K562 (cell line): ENCODE measurements at regions not wholly inside any gene's neighbourhood (a gene's known extent, or its start where the extent isn't known, plus 50 kb on each side); places are given as distances from the start of the nearest gene placed in this dataset.

ENCODE experiments used
- ATAC-seq: fragments of 200-7000 bp; cut with Tn5 transposase; 3 replicates; pipeline ENCODE4 v1.9.1; 2020; ENCODE audit warnings: moderate library complexity
- BruUV-seq: library from RNA; stranded (reverse); fragments of 400-500 nt; replicated peaks from 2 replicates; lab custom pipeline; 2021; lab: Mats Ljungman, UMichigan
- CTCF ChIA-PET: fragments of 300-600 bp; formaldehyde crosslinking; extraction: SDS; loops from one replicate; lab custom pipeline; 2021; ENCODE audit warnings: low intra/inter-chr PET ratio; lab: Yijun Ruan, JAX
- POLR2A ChIA-PET: fragments of 300-600, 350-650 bp; sonication (Branson Sonifier 250); formaldehyde crosslinking; extraction: SDS; loops from one replicate; lab custom pipeline; 2021; ENCODE audit warnings: antibody characterized with exemption, inconsistent platforms; lab: Yijun Ruan, JAX
- DNase-seq, 4 experiments: peaks; one replicate each; pipeline versions ENCODE4 v3.0.0 to v3.0.0-alpha.2; 2011 to 2018; ENCODE audit warnings: low spot score in 3 of 4, mixed read lengths in 3 of 4; ENCODE audit errors: extremely low read depth in 1 of 4
- FAIRE-seq: peaks from 2 replicates; lab custom pipeline; 2011; peaks lifted over from hg19 to GRCh38; lab: Jason Lieb, UNC
- H2AFZ ChIP-seq: 2 replicates; pipeline ENCODE4 v1.6.0; 2011; ENCODE audit warnings: low read depth, low read length, control low read depth, inconsistent platforms
- H3K27ac ChIP-seq: fragments of 200-600 bp; 3 replicates; pipeline ENCODE4 v1.8.0; 2011; ENCODE audit warnings: low read depth, mild to moderate bottlenecking, control low read depth, inconsistent platforms, low read length, moderate library complexity, mixed read lengths; ENCODE audit errors: extremely low read depth
- H3K27me3 ChIP-seq, 2 experiments: fragments of 300-600 bp in 1 of 2; 2 replicates in 1 of 2; 3 replicates in 1 of 2; pipeline versions ENCODE4 v1.6.0 to v1.8.0; 2011; ENCODE audit warnings: inconsistent platforms in 2 of 2, low read length in 2 of 2, mild to moderate bottlenecking in 1 of 2, mixed read lengths in 1 of 2, moderate library complexity in 1 of 2; ENCODE audit not compliant: control insufficient read depth in 2 of 2, insufficient read depth in 2 of 2
- H3K36me3 ChIP-seq: fragments of 300-600 bp; 3 replicates; pipeline ENCODE4 v1.8.0; 2011; ENCODE audit warnings: mild to moderate bottlenecking, low read length, inconsistent platforms; ENCODE audit not compliant: control insufficient read depth, insufficient read depth
- H3K4me1 ChIP-seq, 2 experiments: fragments of 200-600 bp in 1 of 2; replicated peaks in 1 of 2; 2 replicates in 1 of 2; 3 replicates in 1 of 2; pipeline versions ENCODE4 v1.5.1 to v1.8.0; 2011; ENCODE audit warnings: inconsistent platforms in 2 of 2, low read length in 2 of 2, mild to moderate bottlenecking in 1 of 2, mixed read lengths in 1 of 2, moderate library complexity in 1 of 2; ENCODE audit not compliant: control insufficient read depth in 2 of 2, insufficient read depth in 2 of 2
- H3K4me2 ChIP-seq: 2 replicates; pipeline ENCODE4 v1.6.1; 2011; ENCODE audit warnings: low read length, control low read depth, inconsistent platforms, mixed read lengths; ENCODE audit not compliant: insufficient read depth
- H3K4me3 ChIP-seq: fragments of 200-600 bp; sonication (generic), shearing (Covaris generic); 2 replicates; pipeline ENCODE4 v1.5.1; 2016; ENCODE audit warnings: control low read depth, inconsistent platforms
- H3K79me2 ChIP-seq: fragments of 200-600 bp; 3 replicates; pipeline ENCODE4 v1.8.0; 2011; ENCODE audit warnings: low read length, inconsistent platforms; ENCODE audit not compliant: control insufficient read depth, insufficient read depth
- H3K9ac ChIP-seq, 2 experiments: 2 replicates each; pipeline versions ENCODE4 v1.6.0 to v1.6.1; 2011; ENCODE audit warnings: low read depth in 2 of 2, low read length in 2 of 2, control low read depth in 1 of 2, inconsistent platforms in 1 of 2, mild to moderate bottlenecking in 1 of 2, mixed read lengths in 1 of 2; ENCODE audit not compliant: insufficient read depth in 1 of 2
- H3K9me1 ChIP-seq: one replicate; pipeline ENCODE4 v1.6.0; 2011; ENCODE audit warnings: inconsistent platforms, mild to moderate bottlenecking, low read length, moderate library complexity; ENCODE audit not compliant: control insufficient read depth, insufficient read depth
- H3K9me3 ChIP-seq: replicated peaks from 2 replicates; pipeline ENCODE4 v1.5.1; 2011; ENCODE audit warnings: low read depth, low read length, inconsistent platforms; ENCODE audit not compliant: control insufficient read depth, insufficient read depth
- H4K20me1 ChIP-seq: replicated peaks from 2 replicates; pipeline ENCODE4 v1.6.1; 2011; ENCODE audit warnings: low read length, inconsistent platforms, mixed read lengths; ENCODE audit not compliant: control insufficient read depth, insufficient read depth
- DPF2 ChIP-seq: fragments of 450-650 bp; IDR thresholded peaks from 2 replicates; pipeline ENCODE4 v1.6.1; 2016
- KDM5B ChIP-seq: fragments of 200-600 bp; sonication (generic); IDR thresholded peaks from 2 replicates; pipeline ENCODE4 v1.6.1; 2012; ENCODE audit warnings: low read depth, mild to moderate bottlenecking, moderate library complexity, low read length, control low read depth, inconsistent platforms; ENCODE audit not compliant: insufficient replicate concordance
- MAFF ChIP-seq: IDR thresholded peaks from 2 replicates; pipeline ENCODE4 v1.6.1; 2012; ENCODE audit warnings: low read length, improper control_type of control experiment
- NFIC ChIP-seq: fragments of 450-650 bp; IDR thresholded peaks from 2 replicates; pipeline ENCODE4 v1.6.1; 2017; ENCODE audit warnings: mild to moderate bottlenecking, inconsistent platforms
- ZNF347 ChIP-seq: fragments of 450-650 bp; formaldehyde crosslinking; IDR thresholded peaks from 2 replicates; pipeline ENCODE4 v1.4.0; 2020; ENCODE audit warnings: low read depth, mild to moderate bottlenecking, moderate library complexity
- WGBS: fragments of 100-300 bp; shearing (Covaris generic); methylation state at CpG from one replicate; pipeline ENCODE4 v1.1.6; 2016; ENCODE audit warnings: low coverage, mixed read lengths; ENCODE audit not compliant: insufficient coverage; ENCODE audit errors: missing lambda C conversion rate; 5-methylcytosine and 5-hydroxymethylcytosine counted together
- in situ Hi-C: fragments of 300-500 bp; cut with MboI; formaldehyde crosslinking; loops from 4 replicates; pipeline ENCODE4 v1.15.0; 2018; ENCODE audit warnings: inconsistent platforms, mixed read lengths
- intact Hi-C: fragments of 100-400 bp; cut with micrococcal nuclease; formaldehyde crosslinking; loops from 2 replicates; pipeline ENCODE4 v1.14.2; 2022

DNA sequence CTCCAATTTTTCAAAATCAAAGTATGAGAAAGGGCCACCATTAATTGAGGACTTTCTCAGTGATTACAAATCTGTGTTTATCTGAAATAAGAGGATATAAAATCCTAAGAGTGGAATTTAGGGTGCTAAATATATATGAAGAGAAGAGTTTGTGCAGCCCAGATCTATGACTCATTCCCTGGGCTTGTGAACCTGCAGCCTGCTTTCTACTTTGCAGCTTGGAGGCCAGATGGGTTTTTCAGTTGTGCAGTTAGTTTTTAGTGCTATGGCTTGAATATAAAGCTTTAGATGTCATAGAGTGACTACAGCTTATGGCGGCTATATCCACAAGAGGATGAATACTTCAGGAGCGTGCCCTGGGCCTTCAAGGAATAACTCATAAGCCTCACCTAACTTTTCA is 1391.1 kb downstream of the FSTL5 start:
- in situ Hi-C loops = no loop called here
- no TSS peak for BruUV-seq
- H3K27ac ChIP-seq = no peak overlapping the region
- TF ChIP-seq ZNF347 (CRISPR knock-in tag) = no peak
- FAIRE-seq (no peak), DNase-seq (no peak), ATAC-seq (no peak)
- H3K27me3 ChIP-seq = no peaks in the 10 kb centered on the region
- no peak overlapping the region for H3K4me2 ChIP-seq
- H4K20me1 ChIP-seq = no peaks in the 10 kb centered on the region
- no peaks in the 10 kb centered on the region for H3K9me3 ChIP-seq
- CTCF ChIA-PET = no interaction called here
- WGBS = 0% methylated on average over 2 of the region's 2 CpGs
- no peaks in the 10 kb centered on the region for H3K79me2 ChIP-seq
- POLR2A ChIA-PET = no interaction called here
- no peaks in the 10 kb centered on the region for H3K36me3 ChIP-seq
- no peaks in the 10 kb centered on the region for H3K9me1 ChIP-seq
- intact Hi-C loops = no loop called here
- no peak overlapping the region for H2AFZ ChIP-seq
- H3K4me3 ChIP-seq = no peak overlapping the region
- no peaks in the 10 kb centered on the region for H3K4me1 ChIP-seq
- no peak overlapping the region for H3K9ac ChIP-seq

DNA sequence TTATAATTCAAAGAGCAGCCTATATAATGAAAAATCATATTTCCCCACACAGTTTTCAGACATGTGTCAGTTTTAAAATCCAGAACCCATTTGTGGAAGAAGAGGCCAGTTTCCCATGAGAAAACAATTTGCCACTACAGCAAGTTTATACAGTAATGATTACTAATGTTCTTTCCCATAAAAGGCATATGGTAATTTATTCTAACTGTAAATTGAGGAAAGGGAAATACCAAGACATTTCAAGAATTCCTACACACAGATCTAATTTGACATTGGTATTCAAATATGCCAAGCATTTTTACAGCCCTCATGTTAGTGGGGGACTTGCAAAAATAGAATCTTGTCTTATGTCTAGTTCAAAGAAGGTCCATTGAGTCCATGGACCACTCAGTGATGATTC is 1368.6 kb downstream of the FSTL5 start:
- Histone ChIP-seq H3K27me3 (no peaks in the 10 kb centered on the region), H2AFZ (no peak overlapping the region), H3K9me1 (no peaks in the 10 kb centered on the region), H4K20me1 (no peaks in the 10 kb centered on the region), H3K36me3 (no peaks in the 10 kb centered on the region), H3K4me2 (no peak overlapping the region), H3K79me2 (no peaks in the 10 kb centered on the region), H3K9me3 (no peaks in the 10 kb centered on the region), H3K9ac (no peak overlapping the region), H3K27ac (no peak overlapping the region), H3K4me3 (no peak overlapping the region), H3K4me1 (no peaks in the 10 kb centered on the region)
- ChIA-PET CTCF (no interaction called here), POLR2A (no interaction called here)
- FAIRE-seq (no peak), ATAC-seq (no peak), DNase-seq (no peak)
- TF ChIP-seq NFIC (no peak), MAFF (no peak), DPF2 (no peak), KDM5B (no peak)
- BruUV-seq = no TSS peak
- intact Hi-C loops (no loop called here), in situ Hi-C loops (no loop called here)
